Vagina (tissue), 2 donors: ENCODE measurements at regions not wholly inside any gene's neighbourhood (a gene's known extent, or its start where the extent isn't known, plus 50 kb on each side); places are given as distances from the start of the nearest gene placed in this dataset.

Source experiments
- DNase-seq, 2 donors: peaks; one replicate each; pipeline ENCODE4 v3.0.0-alpha.2; 2017; ENCODE audit errors: extremely low spot score in 2 of 2
- H3K27ac ChIP-seq: fragments of 200-600 bp; sonication (generic); one replicate; pipeline ENCODE4 v1.5.1; 2019
- H3K27me3 ChIP-seq: fragments of 200-600 bp; sonication (generic); one replicate; pipeline ENCODE4 v1.5.1; 2019
- H3K36me3 ChIP-seq, 2 donors: fragments of 200-600 bp; sonication (generic); one replicate each; pipeline ENCODE4 v1.5.1; 2017 to 2019
- H3K4me1 ChIP-seq: fragments of 200-600 bp; sonication (generic); one replicate; pipeline ENCODE4 v1.5.1; 2019
- H3K4me3 ChIP-seq, 2 donors: fragments of 200-600 bp; sonication (generic); 1 replicate in 1 of 2; 2 replicates in 1 of 2; pipeline ENCODE4 v1.5.1; 2016 to 2019
- H3K9me3 ChIP-seq: fragments of 200-600 bp; sonication (generic); one replicate; pipeline ENCODE4 v1.5.1; 2019
- POLR2A ChIP-seq, 2 donors: fragments of 450-650 bp; IDR thresholded peaks; one replicate each; pipeline ENCODE4 v1.6.1; 2017; ENCODE audit warnings: antibody characterized with exemption in 2 of 2, mild to moderate bottlenecking in 2 of 2, moderate library complexity in 2 of 2
- POLR2AphosphoS5 ChIP-seq, 2 donors: sonication (generic); formaldehyde crosslinking; IDR thresholded peaks; one replicate each; pipeline ENCODE4 v1.9.0; 2017; ENCODE audit warnings: antibody characterized with exemption in 2 of 2, mild to moderate bottlenecking in 2 of 2, low read depth in 1 of 2; ENCODE audit not compliant: insufficient read depth in 1 of 2
- intact Hi-C: fragments of 100-400 bp; cut with DNase I; formaldehyde crosslinking; loops from one replicate; pipeline ENCODE4 v1.15.1; 2023
- TF ChIP-seq, protein P1 (sequence below), 3 experiments: fragments of 450-650 bp in 2 of 3; fragments of 200-600 bp in 1 of 3; sonication (generic) in 1 of 3; IDR thresholded peaks; one replicate each; pipeline ENCODE4 v1.5.1; 2017 to 2019; ENCODE audit warnings: antibody characterized with exemption in 3 of 3, mild to moderate bottlenecking in 2 of 3, moderate library complexity in 2 of 3

DNA sequence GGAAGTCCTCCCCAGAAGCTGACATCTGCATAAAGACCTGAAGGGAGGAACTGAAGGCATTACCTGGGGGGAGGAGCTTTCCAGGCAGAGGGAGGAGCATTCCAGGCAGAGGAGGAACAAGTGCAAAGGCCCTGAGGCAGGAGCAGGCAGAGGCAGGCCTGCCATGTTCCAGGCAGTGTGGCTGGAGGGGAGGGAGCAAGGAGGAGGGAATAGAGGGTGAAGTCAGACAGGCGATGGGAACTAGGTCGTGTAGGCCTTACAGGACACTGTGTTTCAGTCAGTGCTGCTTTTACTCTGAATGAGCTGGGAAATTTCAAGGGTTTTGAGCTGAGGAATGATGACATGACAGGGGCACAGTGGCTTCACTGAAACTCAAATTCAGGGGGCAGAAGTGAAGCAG is 292.7 kb downstream of the BCOR start:
- no peak for DNase-seq
- H3K36me3 ChIP-seq = no peaks in the 10 kb centered on the region
- H3K9me3 ChIP-seq = no peaks in the 10 kb centered on the region
- no peak overlapping the region for H3K27ac ChIP-seq
- H3K4me1 ChIP-seq = no peaks in the 10 kb centered on the region
- no peak overlapping the region for H3K4me3 ChIP-seq
- H3K27me3 ChIP-seq = no peaks in the 10 kb centered on the region
- intact Hi-C loops = no loop called here
- TF ChIP-seq, protein P1, sequence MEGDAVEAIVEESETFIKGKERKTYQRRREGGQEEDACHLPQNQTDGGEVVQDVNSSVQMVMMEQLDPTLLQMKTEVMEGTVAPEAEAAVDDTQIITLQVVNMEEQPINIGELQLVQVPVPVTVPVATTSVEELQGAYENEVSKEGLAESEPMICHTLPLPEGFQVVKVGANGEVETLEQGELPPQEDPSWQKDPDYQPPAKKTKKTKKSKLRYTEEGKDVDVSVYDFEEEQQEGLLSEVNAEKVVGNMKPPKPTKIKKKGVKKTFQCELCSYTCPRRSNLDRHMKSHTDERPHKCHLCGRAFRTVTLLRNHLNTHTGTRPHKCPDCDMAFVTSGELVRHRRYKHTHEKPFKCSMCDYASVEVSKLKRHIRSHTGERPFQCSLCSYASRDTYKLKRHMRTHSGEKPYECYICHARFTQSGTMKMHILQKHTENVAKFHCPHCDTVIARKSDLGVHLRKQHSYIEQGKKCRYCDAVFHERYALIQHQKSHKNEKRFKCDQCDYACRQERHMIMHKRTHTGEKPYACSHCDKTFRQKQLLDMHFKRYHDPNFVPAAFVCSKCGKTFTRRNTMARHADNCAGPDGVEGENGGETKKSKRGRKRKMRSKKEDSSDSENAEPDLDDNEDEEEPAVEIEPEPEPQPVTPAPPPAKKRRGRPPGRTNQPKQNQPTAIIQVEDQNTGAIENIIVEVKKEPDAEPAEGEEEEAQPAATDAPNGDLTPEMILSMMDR (IDR thresholded peaks at IDR 0.05) = no peak
- TF ChIP-seq POLR2AphosphoS5 (IDR thresholded peaks at IDR 0.05; ENCODE audit: insufficient read depth in 1 of 2, low read depth in 1 of 2) (no peak), POLR2A (IDR thresholded peaks at IDR 0.05) (no peak)

GRCh38 chrX:39805825-39806224 is 291.9 kb downstream of the BCOR start:
- Histone ChIP-seq H3K9me3 (no peaks in the 10 kb centered on the region), H3K36me3 (no peaks in the 10 kb centered on the region), H3K4me1 (no peaks in the 10 kb centered on the region), H3K27me3 (no peaks in the 10 kb centered on the region), H3K27ac (no peak overlapping the region), H3K4me3 (no peak overlapping the region)
- intact Hi-C loops = no loop called here
- DNase-seq = no peak
- TF ChIP-seq, protein P1 (IDR thresholded peaks at IDR 0.05) = no peak
- TF ChIP-seq POLR2AphosphoS5 (IDR thresholded peaks at IDR 0.05; ENCODE audit: insufficient read depth in 1 of 2, low read depth in 1 of 2) (no peak), POLR2A (IDR thresholded peaks at IDR 0.05) (no peak)

GRCh38 chrX:39808471-39808917 is 289.3 kb downstream of the BCOR start:
- H3K36me3 ChIP-seq = no peaks in the 10 kb centered on the region
- no peaks in the 10 kb centered on the region for H3K9me3 ChIP-seq
- H3K27me3 ChIP-seq = no peaks in the 10 kb centered on the region
- intact Hi-C loops = no loop called here
- TF ChIP-seq, protein P1 (IDR thresholded peaks at IDR 0.05) = no peak
- no peak for TF ChIP-seq POLR2AphosphoS5 (IDR thresholded peaks at IDR 0.05; ENCODE audit: insufficient read depth in 1 of 2, low read depth in 1 of 2)
- TF ChIP-seq POLR2A (IDR thresholded peaks at IDR 0.05) = no peak
- no peaks in the 10 kb centered on the region for H3K4me1 ChIP-seq
- H3K27ac ChIP-seq = no peak overlapping the region
- no peak for DNase-seq
- H3K4me3 ChIP-seq = no peak overlapping the region

- Histone ChIP-seq H3K27me3 (no peaks in the 10 kb centered on the region), H3K36me3 (no peaks in the 10 kb centered on the region), H3K4me3 (no peak overlapping the region), H3K27ac (no peak overlapping the region), H3K9me3 (no peaks in the 10 kb centered on the region), H3K4me1 (no peaks in the 10 kb centered on the region)
- TF ChIP-seq, protein P1 (IDR thresholded peaks at IDR 0.05) = no peak
- no peak for TF ChIP-seq POLR2A (IDR thresholded peaks at IDR 0.05)
- no peak for TF ChIP-seq POLR2AphosphoS5 (IDR thresholded peaks at IDR 0.05; ENCODE audit: insufficient read depth in 1 of 2, low read depth in 1 of 2)
- intact Hi-C loops = no loop called here
- no peak for DNase-seq
These were observed 288.4 kb downstream of the BCOR start for GRCh38 chrX:39809331-39809730.

DNA sequence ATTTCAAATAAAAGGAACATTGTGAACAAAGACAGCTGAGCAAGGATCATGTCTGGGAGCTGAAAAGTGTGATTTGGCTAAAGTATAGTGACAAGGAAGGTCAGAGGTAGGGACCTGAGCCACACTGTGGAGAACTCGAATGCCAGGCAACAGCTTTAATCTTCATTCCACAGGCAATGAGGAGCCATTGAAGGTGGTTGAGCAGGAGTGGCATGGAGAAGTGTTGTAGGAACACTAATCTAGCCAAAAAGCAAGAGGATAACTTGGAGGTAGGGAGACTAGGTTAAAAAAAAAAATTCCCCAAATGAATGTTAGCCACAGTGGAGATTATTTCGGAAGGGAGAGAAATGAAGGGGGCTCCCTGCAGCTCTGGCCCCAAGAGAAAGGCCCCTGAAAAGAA is 286.9 kb downstream of the BCOR start:
- TF ChIP-seq POLR2A (IDR thresholded peaks at IDR 0.05) = no peak
- TF ChIP-seq POLR2AphosphoS5 (IDR thresholded peaks at IDR 0.05; ENCODE audit: insufficient read depth in 1 of 2, low read depth in 1 of 2) = no peak
- TF ChIP-seq, protein P1 (IDR thresholded peaks at IDR 0.05) = no peak
- DNase-seq = no peak
- Histone ChIP-seq H3K36me3 (no peaks in the 10 kb centered on the region), H3K27me3 (no peaks in the 10 kb centered on the region), H3K27ac (no peak overlapping the region), H3K4me3 (no peak overlapping the region), H3K9me3 (no peaks in the 10 kb centered on the region), H3K4me1 (no peaks in the 10 kb centered on the region)
- intact Hi-C loops = no loop called here
